PC-3 (cell line): ENCODE measurements at regions not wholly inside any gene's neighbourhood (a gene's known extent, or its start where the extent isn't known, plus 50 kb on each side); places are given as distances from the start of the nearest gene placed in this dataset.

Experiments
- CTCF ChIP-seq: fragments of 300-600 bp; sonication (generic); conservative IDR thresholded peaks from 2 replicates; pipeline ENCODE4 v1.5.1; 2017; ENCODE audit warnings: antibody characterized with exemption, low read depth, mild to moderate bottlenecking, low read length
- EZH2 ChIP-seq: fragments of 300-600 bp; sonication (generic); IDR thresholded peaks from one replicate; pipeline ENCODE4 v1.6.1; 2017; ENCODE audit warnings: antibody characterized with exemption, mild to moderate bottlenecking, low read length; ENCODE audit not compliant: unreplicated experiment
- EZH2phosphoT487 ChIP-seq: fragments of 300-600 bp; sonication (generic); IDR thresholded peaks from 2 replicates; pipeline ENCODE4 v1.6.1; 2018; ENCODE audit warnings: mild to moderate bottlenecking, antibody characterized with exemption, low read length, borderline replicate concordance

GRCh38 chr2:13751955-13752354, 880.6 kb upstream of the LRATD1 start:
- TF ChIP-seq CTCF (no peak), EZH2 (no peak), EZH2phosphoT487 (no peak)
